HEK293 (cell line): ENCODE measurements at regions not wholly inside any gene's neighbourhood (a gene's known extent, or its start where the extent isn't known, plus 50 kb on each side); places are given as distances from the start of the nearest gene placed in this dataset.

Source experiments
- CTCF ChIP-seq: fragments of 450-650 bp; formaldehyde crosslinking; IDR thresholded peaks from 2 replicates; pipeline ENCODE4 v1.5.1; 2016; ENCODE audit warnings: missing biosample characterization, missing genetic modification characterization
- PBX3 ChIP-seq: sonication (generic); formaldehyde crosslinking; IDR thresholded peaks from 2 replicates; pipeline ENCODE4 v1.8.1; 2022; ENCODE audit warnings: mild to moderate bottlenecking, moderate library complexity, missing genetic modification reagents
- TSHZ1 ChIP-seq: fragments of 450-650 bp; formaldehyde crosslinking; IDR thresholded peaks from 2 replicates; pipeline ENCODE4 v1.5.1; 2016; ENCODE audit warnings: missing biosample characterization, missing genetic modification characterization, borderline replicate concordance
- ZNF214 ChIP-seq: fragments of 450-650 bp; formaldehyde crosslinking; IDR thresholded peaks from 2 replicates; pipeline ENCODE4 v1.5.1; 2017; ENCODE audit warnings: missing biosample characterization, mild to moderate bottlenecking, missing genetic modification characterization, borderline replicate concordance
- ZNF24 ChIP-seq: fragments of 450-650 bp; formaldehyde crosslinking; IDR thresholded peaks from 2 replicates; pipeline ENCODE4 v1.5.1; 2016; ENCODE audit warnings: missing biosample characterization, missing genetic modification characterization
- ZNF335 ChIP-seq: fragments of 450-650 bp; formaldehyde crosslinking; conservative IDR thresholded peaks from 2 replicates; pipeline ENCODE4 v1.5.1; 2016; ENCODE audit warnings: missing biosample characterization, missing genetic modification characterization
- ZNF416 ChIP-seq: fragments of 450-650 bp; formaldehyde crosslinking; IDR thresholded peaks from 2 replicates; pipeline ENCODE4 v1.5.1; 2016; ENCODE audit warnings: missing biosample characterization, missing genetic modification characterization
- ZNF501 ChIP-seq: fragments of 450-650 bp; formaldehyde crosslinking; IDR thresholded peaks from 2 replicates; pipeline ENCODE4 v1.5.1; 2016; ENCODE audit warnings: missing biosample characterization, missing genetic modification characterization
- ZNF549 ChIP-seq: fragments of 450-650 bp; IDR thresholded peaks from 2 replicates; pipeline ENCODE4 v1.5.1; 2018; ENCODE audit warnings: missing biosample characterization, missing genetic modification characterization, mild to moderate bottlenecking, inconsistent platforms, moderate library complexity
- ZNF621 ChIP-seq: fragments of 450-650 bp; formaldehyde crosslinking; IDR thresholded peaks from 2 replicates; pipeline ENCODE4 v1.5.1; 2017; ENCODE audit warnings: missing biosample characterization, missing genetic modification characterization

GRCh38 chr15:35246451-35246850 is 161.4 kb upstream of the NANOGP8 start:
- TF ChIP-seq CTCF (tag by site-specific recombination) (no peak), TSHZ1 (tag by site-specific recombination) (no peak), ZNF335 (tag by site-specific recombination) (no peak), ZNF621 (tag by site-specific recombination) (no peak), ZNF24 (tag by site-specific recombination) (no peak), ZNF416 (tag by site-specific recombination) (no peak), ZNF501 (tag by site-specific recombination) (no peak), PBX3 (CRISPR knock-in tag) (no peak), ZNF214 (no peak), ZNF549 (tag by site-specific recombination) (no peak)
